GM18520 (cell line): ENCODE measurements at regions not wholly inside any gene's neighbourhood (a gene's known extent, or its start where the extent isn't known, plus 50 kb on each side); places are given as distances from the start of the nearest gene placed in this dataset.
"Not testable (repeated sequence)": the region's sequence is repeated elsewhere in the genome, so short reads cannot be mapped to it uniquely, and the experiment has no call there.

ENCODE experiments used
- ATAC-seq: cut with Tn5 transposase; IDR thresholded peaks from one replicate; pipeline ENCODE4 v1.9.1; 2021; ENCODE audit not compliant: unreplicated experiment

DNA sequence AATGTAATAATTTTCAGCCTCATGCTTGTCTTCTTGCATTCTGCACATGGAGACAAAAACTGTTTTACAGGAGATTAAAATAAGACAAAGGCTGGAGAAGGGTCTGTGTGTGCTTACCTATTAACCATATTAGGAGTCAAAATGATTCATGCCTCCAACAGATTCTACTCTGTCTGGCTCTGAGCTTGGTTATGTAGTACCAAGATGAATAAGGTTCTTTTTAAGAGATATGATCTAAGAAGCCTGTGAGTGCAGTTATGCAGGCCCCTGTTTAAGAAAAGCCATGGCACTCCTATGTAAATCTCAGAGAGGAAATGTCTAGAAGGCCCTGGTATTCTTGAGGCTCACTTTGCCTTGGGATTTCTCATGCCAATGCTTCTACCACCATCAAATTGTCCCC, 486.6 kb upstream of the CDH11 start:
- no peak for ATAC-seq

DNA sequence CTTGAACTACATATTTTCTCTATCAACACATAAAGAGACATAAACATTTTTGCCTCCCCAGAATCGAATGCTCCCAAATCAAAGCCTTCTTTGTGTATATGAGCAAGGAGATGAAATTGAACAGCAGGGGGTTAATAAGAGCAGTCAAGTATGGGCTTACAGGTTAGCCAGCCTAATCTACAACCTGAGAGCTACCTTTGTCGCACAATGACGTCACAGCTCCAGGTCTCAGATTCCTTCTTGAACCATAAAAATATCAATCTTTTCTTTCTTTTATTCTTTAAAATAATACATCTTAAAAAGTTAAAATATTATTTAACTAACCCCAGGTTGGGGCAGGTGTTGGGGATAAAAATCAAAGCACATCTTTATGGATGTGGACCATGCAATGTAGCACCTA, 482.9 kb upstream of the CDH11 start:
- ATAC-seq = no peak

DNA sequence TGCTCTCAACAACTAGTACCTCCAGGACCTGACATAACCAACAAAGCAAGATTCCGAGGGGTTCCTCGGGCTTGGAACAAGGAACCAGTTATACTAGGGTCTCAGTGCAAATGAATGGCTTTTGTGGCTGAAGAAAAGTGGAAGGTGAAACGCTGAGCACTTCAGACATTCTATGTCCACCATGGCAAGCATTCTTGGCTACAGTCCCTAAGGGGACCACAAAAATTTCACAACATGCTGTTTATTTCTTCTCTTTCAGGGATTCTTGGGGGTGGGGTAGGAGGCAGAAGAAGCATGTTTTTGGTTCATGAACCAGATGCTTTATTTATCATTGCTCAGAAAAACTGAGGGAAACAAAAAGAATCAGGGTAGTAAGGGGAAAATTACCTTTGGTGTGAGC, 479.9 kb upstream of the CDH11 start:
- no peak for ATAC-seq

DNA sequence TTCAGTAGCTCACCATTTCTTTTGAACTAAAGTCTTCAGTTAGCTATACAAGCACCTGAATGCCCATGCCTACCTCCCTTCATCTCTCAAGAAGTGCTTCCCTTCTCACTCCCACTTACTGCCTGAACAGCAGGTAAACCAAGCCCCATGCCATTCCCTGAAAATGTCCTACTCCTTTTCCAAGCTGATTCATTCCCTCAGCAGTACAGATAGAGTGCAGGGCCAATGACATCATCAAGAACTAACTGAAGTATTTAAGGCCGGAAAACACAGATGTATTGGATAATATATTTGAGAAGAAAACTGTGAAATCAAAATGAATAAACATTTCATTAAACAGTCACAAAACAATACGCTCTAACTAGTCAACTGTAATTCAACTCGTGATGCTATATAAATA, 478.8 kb upstream of the CDH11 start:
- no peak for ATAC-seq

DNA sequence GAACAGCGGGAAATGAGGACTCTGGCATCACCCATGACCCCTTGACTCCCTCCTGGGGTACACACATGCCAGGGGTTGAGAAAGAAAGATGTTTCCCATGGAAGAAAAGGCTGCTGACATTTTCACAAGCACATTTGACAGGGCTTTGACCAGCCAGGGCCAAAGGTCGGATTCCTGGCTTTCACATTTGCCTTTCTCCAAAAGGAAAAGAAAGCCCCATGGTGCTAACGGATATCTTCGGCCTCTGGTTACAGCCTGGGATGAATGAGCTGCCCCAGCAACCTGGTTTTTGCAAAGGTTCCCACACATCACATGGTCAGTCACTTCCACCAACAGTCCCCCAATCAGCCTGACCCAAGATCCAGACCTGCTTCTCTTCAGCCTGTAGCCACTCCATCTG, 478.2 kb upstream of the CDH11 start:
- ATAC-seq = no peak

DNA sequence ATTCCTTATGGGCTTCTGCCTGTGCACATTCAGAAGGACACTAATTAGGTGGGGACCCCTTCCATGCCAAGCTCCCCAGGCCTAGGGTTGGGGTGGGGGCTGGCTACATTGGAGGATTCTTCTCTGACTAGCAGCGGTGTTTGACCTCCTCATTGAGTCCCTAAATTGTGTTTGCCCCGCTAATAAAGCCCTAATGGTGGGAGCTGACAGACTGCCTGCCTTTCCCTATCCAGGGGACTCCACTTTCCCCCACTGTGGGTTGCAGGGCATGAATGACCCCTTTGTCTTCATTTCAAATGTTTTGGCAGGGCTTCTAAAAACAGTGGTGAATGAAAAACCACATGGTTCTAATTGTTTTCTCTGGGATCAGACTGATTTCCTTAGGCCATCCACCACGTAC, 476.8 kb upstream of the CDH11 start:
- ATAC-seq = no peak

DNA sequence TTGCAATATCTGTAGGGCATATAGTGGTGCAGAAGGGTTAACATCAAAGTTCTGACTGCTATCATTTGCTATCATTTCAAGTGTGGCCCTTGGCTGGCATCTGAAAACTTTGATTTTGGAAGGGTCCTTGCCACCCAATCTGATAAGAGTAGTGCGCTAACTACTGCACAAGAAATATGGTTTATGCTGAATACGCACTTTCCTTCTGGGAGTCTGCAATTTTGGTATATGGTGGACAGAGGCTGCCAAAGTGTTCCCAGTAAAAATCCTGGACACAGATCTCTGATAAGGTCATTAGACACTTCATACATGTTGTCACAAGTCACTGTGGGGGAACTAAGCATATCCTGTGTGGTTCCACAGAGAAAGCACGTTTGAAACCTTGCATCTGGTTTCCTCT, 461.6 kb upstream of the CDH11 start:
- no peak for ATAC-seq

DNA sequence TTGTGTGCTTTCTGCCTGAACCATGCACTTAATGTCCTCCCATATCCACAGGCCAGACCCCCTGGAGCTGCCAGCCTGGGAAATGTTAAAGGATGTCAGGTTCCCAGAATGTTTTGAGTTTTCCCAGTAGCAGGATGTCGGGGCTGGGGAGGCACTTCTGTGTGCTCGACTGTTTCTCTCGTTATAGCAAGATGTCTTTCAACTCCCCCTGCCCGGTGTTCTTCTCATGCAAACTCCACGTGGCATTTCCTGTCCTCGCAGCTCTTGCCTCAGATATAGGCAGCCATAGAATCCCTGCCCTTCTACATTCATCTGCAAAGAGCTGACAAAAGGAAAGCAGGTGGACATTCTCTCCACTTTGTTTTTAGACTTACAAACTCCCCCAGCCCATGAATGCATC, 457.2 kb upstream of the CDH11 start:
- ATAC-seq = no peak

DNA sequence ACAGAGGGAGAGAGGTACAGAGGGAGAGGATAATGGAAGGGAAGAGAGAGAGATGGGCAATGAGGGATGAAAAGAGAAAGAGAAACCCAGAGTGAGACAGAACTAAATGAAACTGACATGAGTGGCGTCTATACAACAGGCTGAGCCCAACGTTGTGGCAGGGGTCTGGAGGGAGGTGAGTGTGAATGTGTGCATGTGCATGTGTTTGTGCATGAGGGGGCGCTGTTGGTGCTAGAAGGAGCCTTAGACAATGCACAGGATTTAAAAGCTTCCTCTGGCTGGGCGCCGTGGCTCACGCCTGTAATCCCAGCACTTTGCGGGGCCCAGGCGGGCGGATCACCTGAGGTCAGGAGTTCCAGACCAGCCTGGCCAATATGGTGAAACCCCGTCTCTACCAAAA, 454.8 kb upstream of the CDH11 start:
- ATAC-seq = no peak

DNA sequence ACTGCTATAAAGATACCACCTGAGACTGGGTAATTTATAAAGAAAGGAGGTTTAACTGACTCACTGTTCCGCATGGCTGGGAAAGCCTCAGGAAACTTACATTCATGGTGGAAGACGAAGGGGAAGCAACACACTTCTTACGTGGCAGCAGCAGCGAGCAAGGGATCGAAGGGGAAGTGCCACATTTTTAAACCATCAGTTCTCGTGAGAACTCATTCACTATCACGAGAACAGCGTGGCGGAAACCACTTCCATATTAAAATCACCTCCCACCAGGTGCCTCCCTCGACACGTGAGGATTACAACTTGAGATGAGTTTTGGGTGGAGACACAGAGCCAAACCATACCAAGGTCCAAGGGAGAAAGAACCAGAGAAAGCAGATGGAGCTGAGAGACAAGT, 454.3 kb upstream of the CDH11 start:
- ATAC-seq = no peak

DNA sequence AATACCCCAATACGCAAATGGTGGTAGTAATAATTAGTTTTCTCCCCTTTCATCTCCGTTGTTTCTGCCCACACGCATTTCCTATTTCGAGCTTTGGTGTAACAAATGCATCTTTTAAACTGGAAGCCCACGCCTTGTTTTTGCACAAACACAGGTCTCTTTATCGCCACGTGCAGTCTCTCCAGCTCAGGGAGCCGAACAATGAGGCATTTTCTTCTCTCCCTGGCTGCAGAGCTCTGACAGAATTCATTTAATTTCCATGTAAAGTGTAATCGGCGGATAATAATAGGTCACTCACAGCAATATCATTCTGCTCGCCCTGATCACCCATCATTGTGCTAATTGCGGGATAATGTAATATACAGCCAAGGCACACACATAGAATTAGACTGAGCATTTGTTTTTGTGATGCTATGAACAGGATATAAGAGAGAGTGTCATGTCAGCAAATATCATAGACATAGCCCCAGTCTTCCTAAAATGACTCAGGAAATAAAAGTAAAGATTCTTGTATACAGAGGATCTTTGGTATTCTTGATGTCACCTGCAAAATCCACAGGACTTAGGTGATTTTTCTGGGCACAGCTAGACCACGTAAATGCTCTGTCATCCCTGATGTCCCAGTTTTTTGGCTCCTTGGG, 452.6 kb upstream of the CDH11 start:
- ATAC-seq = no peak

DNA sequence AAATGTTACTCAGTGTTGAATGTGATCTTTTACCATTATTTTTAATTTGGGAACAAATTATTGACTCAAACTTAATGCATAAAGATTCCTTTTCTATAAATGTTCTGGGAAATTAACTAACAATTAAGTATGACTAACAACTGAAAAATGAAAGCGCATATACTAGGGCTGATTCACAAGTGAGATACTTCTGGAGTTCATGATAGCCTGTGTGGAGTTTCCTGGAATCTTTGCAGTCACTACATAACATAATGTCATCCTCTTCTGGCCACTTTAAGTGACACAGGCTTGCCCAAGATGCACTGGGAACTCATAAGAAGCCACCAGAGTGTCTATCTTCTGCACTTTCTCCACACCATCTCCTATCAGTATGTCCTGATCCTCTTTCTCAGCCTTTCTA, 450.3 kb upstream of the CDH11 start:
- no peak for ATAC-seq

DNA sequence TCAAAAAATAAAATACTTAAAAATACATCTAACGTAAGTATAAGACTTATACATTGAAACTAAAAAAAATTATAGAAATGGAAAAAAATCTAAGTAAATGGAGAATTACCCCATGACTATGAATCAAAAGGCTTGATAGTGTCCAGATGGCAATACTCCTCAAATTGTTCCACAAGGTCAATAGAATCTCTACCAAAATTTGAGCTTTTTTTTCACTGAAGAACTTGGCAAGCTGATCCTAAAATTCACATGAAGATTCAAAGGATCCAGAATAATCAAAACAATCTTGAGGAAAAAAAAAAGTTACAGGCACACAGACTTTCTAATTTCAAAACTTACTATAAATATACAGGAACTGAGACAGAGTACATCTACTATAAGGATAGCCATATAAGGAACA, 448.4 kb upstream of the CDH11 start:
- no peak for ATAC-seq

DNA sequence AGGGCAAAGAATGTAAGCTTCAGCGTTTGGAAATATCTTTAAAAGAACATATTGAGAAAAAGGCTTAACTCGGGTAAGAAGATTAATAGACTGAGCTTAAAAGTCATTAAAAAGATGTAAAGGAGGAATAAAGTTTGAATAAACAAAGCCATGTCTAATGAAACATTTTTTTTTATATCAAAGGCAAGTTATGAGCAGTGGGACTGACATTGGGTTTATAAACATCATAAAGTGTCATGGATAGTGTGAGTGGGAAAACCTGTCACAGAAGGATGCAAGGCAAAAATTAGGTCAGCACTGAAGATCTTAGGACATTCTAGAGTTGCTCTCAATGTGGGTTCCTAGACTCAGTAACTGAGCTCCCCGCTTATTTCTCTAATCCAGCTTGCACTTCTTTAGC, 438.0 kb upstream of the CDH11 start:
- no peak for ATAC-seq

DNA sequence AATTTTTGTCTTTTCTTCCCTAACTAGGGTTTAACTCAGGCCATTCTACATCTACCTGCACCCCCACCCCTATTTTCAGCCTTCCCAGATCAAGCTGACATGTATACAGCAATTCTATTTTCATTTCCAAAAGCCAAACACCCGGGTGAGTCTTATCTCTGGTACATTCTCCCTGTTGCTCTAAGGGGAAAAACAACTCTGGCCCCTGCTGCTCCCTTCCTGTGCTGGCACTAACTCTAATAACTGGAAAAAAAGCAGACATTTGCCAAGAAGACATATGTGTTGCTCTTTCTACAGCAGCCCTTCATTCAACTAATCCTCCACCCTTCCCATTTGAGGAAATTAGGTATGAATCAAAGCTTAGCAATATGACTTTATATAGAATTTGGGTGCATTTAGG, 427.8 kb upstream of the CDH11 start:
- ATAC-seq = not testable (repeated sequence)

DNA sequence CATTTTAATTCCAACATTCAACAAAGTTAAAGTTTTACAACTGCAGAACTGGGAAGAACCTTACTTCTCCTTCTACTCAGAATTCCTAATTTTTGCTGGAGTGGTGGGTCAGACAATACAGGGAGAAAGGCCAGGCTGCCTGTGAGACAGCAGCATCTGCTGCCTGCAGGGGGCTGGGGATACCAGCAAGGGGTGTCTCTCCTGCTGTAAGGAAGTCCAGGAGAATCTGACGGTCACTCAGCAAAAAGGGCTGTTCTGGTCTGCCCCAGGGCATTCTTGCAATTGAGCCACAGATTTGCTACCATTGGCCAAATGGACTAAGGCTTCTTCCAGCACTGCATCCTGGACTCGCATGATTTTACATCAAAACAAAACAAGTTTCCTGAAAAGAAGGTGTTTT, 426.6 kb upstream of the CDH11 start:
- no peak for ATAC-seq

DNA sequence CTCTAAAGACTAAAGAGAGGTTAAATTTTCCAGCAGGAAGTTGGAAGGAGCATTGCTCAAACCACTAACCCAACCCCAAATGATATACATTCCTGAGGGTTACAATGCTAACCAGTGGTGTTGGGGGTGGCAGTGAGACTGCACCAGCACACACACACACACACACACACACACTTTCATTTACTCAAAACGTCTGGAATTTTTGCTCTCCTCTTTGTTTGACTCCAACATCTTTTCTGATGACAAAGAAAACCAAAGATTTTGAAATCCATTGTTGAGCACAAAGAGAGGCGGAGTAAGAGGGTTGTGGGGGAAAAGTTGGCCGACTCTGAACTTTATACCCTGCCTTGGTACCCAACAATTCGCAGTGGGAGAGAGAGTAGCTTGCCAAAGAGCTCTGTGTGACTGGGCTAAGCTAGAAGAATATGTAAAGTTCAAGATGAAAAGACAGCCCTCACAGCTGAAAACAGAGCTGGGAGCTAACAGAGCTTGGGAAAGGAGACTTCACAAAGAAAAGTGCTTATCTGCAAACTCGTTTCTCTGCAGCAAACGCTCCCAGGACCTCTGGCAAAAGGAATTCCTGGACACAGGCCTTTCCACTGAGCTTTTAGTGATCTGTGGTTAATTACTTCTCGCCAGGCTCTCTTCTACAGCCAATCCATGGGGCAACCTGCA, 426.0 kb upstream of the CDH11 start:
- ATAC-seq = no peak

DNA sequence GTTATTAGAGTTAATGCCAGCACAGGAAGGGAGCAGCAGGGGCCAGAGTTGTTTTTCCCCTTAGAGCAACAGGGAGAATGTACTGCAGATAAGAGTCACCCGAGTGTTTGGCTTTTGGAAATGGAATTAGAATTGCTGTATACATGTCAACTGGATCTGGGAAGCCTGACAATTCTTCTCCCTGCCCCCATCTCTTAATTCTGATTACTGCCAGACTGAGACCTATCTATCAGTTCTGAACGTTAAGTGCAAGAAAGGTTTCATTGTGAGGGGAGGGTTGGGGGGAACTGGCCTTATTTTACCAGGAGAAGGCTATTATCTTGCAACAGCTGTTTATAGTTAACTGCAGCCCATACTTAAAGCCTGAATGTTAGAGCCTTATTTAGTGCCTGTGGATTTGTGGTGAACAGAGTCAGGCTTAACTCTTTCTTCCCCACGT, 424.5 kb upstream of the CDH11 start:
- no peak for ATAC-seq

DNA sequence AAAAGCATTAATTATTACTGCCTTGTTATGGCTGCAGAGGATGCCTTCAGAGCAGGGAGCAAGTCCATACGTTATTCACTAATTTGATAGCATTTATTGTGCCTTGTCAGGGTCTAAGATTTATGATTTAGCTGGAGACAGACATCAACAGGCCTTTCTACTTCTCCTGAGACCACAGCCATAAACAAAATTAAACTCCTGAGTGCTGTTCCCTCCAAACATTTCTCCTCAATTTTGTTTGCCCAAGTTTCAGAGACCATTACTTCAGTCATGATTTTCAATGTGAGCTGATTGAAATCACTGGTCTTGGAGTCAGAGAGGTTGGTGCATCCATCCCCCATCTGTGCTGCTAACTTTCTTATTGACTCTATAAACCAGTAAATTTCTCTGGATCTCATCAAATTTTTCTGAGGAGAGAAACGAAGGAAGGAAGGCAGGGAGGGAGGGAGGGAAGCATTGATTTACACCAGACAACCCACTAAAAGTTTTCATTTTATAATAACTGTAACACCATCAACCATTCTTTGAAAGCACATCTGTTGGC, 423.6 kb upstream of the CDH11 start:
- ATAC-seq = no peak

DNA sequence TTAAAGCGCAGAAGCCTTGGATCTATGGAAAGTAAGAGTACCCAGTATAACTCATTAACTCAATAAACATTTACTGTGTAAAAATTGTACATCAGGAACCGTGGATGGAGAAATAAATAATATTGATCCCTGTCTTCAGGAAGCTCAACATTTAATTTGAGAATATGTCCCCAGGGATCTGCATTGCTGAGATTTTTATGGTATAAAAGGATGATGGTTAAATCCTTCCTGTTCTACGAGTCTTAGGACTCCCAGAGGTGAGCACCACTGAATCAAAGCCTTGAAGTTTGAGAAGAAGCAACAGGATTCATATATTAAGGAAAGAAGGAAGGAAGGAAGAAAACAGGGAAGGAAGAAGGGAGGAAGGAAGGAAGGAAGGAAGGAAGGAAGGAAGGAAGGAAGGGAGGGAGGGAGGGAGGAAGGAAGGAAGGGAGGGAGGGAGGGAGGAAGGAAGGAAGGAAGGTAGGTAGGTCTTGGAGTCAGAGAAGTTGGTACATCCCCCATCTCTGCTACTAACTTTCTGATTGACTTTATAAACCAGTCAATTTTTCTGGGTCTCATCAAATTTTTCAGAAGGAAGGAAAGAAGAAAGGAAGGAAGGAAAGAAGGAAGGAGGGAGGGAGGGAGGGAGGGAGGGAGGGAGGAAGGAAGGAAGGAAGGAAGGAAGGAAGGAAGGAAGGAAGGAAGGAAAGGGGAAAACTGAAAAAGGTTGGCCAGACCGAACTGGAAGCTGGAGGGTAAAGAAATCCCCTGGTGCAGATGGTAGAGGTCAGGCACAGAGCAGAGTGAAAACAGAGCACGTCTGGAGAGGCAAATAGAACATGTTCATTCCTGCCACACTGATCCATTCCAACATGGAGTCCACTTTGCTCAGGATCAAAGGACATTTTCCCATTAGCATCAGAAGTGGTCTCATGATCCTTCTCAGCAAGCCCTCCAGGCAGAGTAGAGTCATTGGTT, 422.2 kb upstream of the CDH11 start:
- no peak for ATAC-seq

DNA sequence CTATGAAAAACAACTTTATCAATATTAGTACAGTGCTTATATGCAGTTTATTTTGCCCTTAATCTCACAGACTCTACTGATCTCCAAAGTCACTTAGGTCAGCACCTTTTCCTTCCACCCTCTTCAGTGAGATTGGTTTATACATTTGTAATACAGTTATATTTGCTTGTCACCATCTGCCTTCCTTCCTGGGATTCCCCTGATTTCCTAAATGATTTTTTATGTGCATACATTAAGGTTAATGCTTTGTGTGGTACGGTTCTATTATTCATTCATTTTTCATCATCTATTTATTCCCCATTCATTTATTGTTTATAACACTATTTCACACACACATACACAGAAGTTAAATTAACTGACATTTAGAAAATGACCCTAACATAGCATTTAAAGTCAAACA, 419.8 kb upstream of the CDH11 start:
- ATAC-seq = no peak

DNA sequence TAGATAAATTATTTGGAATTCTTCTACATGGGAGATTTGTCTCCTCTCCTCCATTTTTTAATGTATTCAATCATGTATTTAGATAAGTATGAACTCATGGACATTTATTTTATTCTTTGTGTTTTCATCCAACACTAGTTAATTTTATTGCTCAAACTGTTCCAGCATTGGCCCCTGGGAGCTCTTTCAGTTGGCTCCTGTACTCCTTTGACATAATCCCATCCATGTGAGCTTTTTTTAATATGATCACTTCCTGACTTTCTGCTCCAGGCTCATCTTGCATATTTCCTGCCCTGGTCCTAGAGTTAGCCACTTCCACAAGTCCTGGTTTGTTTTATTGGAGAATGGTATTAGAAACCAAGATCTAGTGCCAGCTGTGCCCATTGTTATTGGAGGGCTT, 419.0 kb upstream of the CDH11 start:
- no peak for ATAC-seq
